Erythroblast (primary cell): ENCODE measurements at regions not wholly inside any gene's neighbourhood (a gene's known extent, or its start where the extent isn't known, plus 50 kb on each side); places are given as distances from the start of the nearest gene placed in this dataset.
A peak's percentile ranks its signal among the peaks of the same experiment; 100 is the strongest.
"Not testable (repeated sequence)": the region's sequence is repeated elsewhere in the genome, so short reads cannot be mapped to it uniquely, and the experiment has no call there.

Experiments
- DNase-seq, 2 experiments: peaks; one replicate each; lab custom pipeline; 2025; lab: John Stamatoyannopoulos, UW
- GATA1 ChIP-seq: IDR thresholded peaks from 2 replicates; pipeline ENCODE4 v1.6.1; 2011; ENCODE audit warnings: low read depth, mild to moderate bottlenecking, control low read depth, low read length, moderate library complexity
- POLR2A ChIP-seq: IDR thresholded peaks from 2 replicates; pipeline ENCODE4 v1.6.1; 2011; ENCODE audit warnings: mild to moderate bottlenecking, low read length

DNA sequence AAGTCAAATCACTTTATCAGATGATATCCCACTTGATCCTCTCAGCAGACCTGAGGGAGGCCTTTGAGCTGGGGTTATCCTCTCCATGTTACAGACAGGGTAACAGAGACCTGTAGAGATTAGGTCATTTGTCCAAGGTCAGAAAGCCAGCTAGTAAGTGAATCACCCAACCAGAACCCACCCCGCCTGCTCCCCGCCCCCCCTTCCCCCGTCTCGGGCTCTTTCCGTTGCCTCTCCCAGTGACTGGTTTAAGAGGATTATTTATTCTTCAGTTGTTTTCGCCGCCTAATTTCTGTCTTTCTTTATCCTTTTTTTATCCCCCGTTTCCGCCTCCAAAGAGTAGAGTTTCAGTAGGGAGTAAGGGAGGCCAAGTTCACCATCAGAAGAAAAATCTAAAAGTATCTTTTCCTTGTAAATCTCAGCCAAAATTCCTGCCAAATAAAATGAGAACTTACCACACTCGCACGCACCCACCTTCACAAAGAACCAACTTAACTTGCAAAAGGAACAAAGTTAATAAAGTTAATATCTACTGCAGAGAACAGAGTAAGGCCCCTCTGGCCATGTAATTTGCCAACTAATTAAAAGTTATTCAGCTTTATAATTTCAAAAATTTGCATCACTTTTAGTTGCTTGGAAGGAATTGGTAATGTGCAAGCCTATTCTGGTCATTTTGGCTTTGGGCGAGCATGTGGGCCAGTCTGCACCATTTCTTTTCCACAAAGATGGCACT, 76.8 kb upstream of the TRABD2B start:
- no peak for DNase-seq
- TF ChIP-seq POLR2A (no peak), GATA1 (no peak)

DNA sequence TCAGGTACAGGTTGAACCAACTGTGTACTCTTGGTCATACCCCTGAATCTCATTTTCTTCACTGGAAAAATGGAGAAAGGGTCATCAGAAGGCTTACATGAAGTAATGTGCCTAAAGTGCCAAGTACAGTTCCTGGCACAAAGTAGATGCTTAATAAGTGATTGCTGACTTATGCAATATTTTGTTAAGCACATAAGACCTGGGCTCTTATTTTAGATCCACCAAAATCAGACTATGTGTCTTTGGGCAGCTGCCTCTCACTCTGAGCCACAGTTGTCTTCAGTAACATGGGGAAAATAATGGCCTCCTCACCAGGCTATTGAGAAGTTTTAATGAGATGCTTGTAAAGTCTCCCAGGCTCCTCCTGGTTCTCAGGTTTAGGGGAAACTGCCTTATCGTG, 74.3 kb upstream of the TRABD2B start:
- TF ChIP-seq GATA1 (no peak), POLR2A (no peak)
- no peak for DNase-seq

DNA sequence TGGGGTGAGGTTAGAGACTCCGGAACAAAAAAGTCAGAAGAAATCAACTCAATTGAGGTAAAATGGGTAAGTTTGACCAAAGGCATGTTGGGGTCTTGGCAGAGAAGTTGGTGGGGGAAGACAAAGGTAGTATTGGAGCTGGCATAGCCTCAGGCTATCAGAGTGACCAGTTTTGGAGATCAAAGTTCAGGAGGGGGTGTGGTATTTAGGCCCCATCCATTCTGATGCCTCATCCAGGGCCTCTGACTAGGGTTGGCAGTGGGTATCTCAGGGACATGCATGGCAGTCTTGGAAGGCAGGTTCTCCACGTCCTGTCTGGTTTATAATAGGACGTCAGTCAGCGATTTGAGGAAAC, 73.2 kb upstream of the TRABD2B start:
- TF ChIP-seq GATA1 (no peak), POLR2A (no peak)
- no peak for DNase-seq

DNA sequence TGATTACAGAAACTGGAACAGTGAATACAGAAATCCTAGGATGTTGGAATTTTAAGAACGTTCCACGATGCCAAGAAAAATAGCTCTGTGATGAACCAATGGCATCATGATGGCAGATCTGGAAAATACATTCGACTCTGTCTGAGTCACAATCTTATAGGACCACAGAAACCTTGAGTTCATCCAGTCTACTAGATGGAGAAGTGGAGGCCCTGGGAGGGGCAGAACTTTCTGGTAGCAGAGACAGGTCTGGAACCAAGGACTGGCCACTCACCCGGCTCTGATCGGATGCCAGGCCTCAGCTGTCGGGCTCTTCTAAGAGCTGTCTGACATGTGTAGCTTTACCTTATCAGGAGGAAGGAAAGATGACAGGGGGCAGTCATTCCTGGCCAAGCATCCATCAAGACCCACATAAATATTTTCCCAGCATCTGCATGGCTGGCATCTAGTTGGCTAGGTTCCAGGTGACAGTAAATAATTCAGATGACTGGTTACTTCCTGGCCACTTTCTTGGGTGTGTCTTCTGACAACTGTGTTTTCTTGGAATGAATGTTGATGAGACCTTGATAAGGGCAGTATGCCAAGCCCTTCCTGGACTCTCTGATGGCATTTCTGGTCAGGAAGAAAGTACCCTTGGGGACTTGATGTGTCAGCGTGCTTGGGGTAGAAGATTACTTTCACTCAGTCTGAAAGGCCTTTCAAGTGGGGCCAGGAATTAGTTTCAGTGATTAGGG, 72.6 kb upstream of the TRABD2B start:
- DNase-seq, result no peak
- no peak for TF ChIP-seq GATA1
- no peak for TF ChIP-seq POLR2A

DNA sequence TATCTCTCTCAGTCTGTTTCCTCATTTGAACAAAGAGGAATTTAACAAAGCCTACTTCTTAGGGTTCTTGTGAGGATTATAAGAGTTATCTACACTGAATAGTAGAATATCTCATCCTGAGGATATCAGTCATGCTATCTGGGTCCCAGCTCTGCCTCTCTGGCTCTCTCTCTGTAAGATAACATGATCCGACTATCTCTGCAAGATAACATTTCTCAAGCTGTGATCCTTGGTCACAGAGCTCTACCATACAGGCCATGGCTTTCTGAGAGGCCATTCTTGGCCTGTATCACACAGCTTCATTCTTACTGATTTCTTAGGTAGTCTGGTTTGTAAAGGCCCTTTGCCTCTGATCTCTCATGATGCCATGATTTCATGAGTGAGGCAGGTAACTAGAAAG, 71.0 kb upstream of the TRABD2B start:
- no peak for DNase-seq
- TF ChIP-seq GATA1 (no peak), POLR2A (no peak)

DNA sequence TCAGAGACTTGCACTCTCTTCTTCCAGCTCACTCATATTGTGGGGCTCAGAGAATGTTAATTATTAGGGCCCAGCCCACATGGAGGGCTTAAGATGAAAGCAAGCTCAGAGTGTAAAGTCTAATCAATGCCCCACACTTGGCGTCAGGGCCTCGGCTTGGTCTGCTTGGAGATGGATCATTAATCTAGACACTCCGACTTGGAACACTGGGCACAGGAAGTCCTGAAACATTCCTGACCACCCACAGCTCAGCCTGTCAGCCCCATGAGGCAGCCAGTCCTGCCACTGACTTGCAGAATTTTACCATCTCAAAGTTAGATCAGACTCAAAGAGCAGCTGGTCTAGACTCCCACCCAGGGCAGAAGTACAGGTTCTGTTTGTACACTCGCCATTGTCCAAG, 69.8 kb upstream of the TRABD2B start:
- no peak for DNase-seq

DNA sequence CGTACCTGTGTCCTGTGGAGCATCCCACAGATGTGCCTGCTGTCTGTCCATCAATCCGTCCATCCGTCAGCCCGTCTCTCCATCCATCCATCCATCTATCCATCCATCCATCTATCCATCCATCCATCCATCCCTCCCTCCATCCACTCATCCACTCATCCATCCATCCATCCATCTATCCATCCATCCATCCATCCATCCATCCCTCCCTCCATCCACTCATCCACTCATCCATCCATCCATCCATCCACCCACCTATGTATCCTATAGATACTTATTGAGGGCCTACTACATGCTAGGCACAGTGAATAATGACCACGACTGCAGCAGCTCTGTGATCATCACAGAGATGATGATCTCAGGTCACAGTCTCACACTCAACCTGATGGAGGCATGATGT, 67.5 kb upstream of the TRABD2B start:
- not testable (repeated sequence) for DNase-seq

More for the DNA sequence above, 69.8 kb upstream of the TRABD2B start:
- TF ChIP-seq POLR2A (no peak), GATA1 (no peak)

DNA sequence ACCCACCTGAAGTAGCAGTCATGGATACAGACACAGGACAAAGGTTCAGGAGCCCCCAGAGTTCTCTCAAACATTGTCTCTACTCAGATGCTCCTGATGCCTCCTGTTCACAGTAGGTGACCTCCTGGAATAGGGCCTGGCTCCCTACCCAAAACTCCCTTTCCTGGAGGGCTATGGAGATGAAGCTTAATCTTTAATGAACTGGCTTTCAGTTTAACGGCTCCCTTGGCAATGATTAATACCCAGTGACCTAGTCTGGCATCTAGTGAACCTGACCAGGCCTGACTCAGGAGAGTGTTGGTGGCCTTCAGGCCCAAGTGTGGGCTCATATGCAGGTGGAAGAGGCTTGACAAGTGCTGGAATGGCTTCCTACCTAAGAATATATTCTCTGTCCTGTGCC, 65.2 kb upstream of the TRABD2B start:
- TF ChIP-seq GATA1 (no peak), POLR2A (no peak)
- no peak for DNase-seq

DNA sequence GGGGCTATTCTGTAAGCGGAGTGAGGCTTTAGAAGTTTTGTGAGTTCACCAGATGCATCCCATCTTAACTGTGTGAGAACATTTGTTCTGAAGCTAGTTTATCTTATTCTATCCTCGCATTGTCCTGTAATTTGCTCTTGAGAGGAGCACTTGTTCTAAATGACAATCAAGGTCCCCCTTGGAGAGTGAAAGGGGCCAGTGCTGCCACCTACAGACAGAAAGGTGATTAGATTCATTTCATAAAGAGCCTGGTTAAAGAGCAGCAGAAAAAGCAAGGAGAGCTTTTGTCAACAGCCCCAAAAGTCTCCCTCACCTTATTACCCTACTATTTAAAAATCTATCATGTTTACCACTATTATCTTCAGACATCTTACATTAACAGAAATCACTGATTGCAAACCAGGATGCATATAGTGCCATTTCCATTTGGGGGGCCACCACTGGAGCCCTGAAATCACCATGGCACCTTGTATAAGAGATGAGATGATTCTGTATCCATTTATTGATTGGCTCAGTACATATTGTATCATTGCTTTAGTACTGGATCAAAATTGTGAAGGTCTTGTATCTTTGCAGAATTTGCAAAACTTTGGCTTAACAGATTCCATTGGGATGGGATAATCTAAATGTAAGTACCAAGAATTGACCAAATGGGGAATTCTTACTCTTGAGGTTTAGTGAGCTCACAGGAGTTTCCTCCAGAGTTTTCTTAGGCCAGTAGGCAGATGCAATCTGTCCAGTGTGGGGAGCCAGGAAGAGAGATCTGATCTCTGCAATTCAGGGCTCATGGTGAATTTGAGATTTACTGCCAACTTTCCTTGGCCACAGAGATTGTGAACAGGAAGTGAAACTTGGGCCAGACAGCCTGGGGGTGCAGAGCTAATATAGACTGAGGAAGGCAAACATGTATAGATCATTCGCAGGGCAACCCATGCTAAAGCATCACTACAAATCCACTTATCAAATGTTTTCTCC, 64.3 kb upstream of the TRABD2B start:
- TF ChIP-seq POLR2A (no peak), GATA1 (no peak)
- DNase-seq, result peak; percentile 23 to 38

DNA sequence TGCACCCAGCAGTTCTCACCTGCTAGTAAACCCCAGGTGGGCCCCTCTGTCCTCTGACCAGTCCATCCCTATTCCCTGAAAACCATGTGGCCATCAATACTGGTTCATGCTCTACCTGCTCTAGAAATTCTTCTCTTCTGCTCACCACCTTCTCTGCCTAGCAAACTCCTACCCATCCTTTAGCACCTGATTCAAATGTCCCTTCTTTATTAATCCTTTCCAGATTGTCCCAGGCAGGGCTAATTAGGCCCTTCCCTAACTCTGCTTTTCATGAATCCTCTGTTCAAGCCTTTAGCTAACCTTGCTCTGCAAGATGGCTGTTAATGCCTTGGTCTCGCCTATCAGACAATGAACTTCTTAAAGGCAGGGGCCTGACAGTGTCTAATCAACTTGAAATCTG, 62.1 kb upstream of the TRABD2B start:
- no peak for TF ChIP-seq GATA1
- TF ChIP-seq POLR2A, result no peak
- no peak for DNase-seq

DNA sequence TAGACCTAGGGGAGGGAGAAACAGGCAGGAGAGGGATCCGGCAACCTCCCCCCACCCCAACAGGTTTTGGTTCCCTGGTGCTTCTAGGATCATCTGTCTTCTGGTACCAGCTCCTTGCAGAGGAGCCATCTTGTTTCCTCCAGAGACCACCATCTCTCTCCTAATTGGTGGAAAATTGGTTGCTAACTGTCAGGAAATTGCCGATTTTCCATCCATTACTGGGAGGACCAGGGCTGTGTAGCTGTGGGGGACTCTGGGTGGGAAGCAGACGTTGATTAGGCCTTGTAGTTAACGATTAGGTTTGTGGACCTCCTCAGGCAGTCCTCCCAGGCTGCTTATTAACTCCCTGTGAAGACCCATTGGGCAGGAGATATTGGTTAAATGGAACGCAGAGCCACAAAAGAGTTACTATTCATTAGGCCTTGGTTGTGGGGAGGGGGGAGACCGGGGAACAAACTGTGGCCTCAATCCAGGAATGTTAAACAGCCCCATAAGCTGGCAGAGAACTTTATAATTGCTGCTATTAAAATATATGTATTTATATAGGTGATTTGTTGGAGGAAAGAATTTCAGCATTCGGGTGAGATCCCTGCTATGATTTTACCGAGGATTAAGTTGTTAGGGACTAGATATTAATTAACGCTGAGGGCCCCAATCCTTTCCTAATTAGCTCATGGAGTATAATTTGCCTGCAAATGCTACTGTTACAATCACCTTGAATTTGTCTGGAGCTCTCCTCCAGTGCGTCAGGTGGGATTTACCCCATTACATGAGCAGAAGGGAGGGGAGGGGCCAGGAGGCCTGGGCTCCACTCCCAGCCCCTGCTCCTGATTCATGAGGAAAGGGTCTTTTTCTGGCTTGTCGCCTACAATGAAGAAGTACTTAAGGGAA, 61.2 kb upstream of the TRABD2B start:
- TF ChIP-seq GATA1, result no peak
- TF ChIP-seq POLR2A, result no peak
- DNase-seq, result no peak

DNA sequence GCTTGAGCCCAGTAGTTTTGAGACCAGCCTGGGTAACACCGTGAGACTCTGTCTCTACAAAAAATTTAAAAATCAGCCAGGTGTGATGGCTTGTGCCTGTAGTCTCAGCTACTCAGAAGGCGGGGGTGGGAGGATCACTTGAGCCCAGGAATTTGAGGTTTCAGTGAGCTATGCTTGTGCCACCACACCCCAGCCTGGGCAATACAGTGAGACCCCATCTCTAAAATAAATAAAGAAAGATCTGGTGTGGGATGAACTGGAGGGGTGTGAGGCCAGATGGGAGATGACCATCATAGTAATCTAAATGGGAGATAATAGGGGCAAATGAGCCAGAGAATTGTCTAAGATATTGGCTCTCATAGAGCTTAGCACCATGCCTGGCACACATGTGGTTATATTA, 60.1 kb upstream of the TRABD2B start:
- no peak for DNase-seq
- TF ChIP-seq GATA1, result no peak
- no peak for TF ChIP-seq POLR2A

DNA sequence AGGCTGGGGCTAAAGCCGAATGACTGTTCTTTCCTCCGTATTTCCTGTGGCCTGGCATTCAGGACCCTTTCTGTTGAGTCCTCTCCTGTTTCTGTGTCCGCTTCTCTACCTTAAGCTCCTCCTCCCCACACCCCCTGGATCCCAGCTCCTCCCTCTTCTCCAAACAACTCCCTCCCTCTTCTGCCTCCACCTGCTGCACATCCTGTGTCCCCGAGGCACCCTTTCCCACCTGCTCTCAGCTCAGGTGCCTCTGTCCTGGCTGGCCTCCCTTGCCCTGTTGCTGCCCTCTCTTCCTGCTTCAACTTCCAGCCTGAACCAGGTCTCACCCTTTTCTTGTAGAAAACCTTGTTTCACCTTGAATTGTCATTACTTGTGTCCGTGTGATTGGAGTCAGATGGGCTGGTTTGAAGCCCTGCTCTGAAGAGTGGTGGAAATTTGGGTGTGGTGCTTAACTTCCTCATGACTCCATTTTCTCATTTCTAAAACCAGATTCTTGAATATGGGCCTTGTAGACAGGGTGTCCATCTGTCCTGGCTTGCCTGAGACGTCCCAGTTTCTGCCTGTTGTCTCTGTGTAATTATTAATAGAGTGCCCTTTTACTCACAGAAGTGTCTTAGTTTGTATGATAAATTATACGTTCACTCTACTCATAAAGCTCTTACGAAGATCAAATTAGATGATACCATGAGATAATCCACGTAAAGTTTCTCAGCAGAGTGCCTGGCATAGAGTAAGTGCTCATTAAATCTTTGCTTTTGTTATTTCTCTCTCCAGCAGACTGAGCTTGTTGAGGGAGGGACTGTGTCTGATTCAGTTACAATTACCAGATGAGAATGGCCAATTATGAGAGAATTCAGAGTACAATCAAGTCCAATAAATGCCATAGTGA, 58.9 kb upstream of the TRABD2B start:
- TF ChIP-seq GATA1 (no peak), POLR2A (no peak)

More for the DNA sequence above, 58.9 kb upstream of the TRABD2B start:
- no peak for DNase-seq
